ENCODE measurements at regions not wholly inside any gene's neighbourhood (a gene's known extent, or its start where the extent isn't known, plus 50 kb on each side); places are given as distances from the start of the nearest gene placed in this dataset.

DNA sequence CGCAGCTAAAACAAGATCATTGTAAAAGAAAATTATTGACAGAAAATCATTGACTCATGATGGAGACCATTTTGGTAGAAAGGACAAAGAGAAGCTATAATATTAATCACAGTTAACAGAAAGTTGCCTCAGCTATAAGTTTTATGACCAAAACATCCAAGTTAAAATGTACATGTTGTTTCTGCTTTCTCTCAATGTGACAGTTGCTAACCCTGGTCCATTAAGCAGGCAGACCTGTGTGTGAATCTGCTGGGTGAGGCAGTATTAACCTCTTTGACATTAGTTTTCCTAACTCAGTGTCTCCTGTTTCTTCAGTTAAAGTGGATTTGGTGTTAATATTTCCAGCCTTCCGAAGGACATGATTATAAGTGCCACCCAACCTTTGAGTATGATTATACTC is 94.8 kb upstream of the DCLK2 start:
- intact Hi-C loops (cut with DNase I): loop anchor here (5.0 kb wide), 1 partner anchor 884 kb away; no protein-coding TSS in a partner anchor
- DNase-seq: no peak

DNA sequence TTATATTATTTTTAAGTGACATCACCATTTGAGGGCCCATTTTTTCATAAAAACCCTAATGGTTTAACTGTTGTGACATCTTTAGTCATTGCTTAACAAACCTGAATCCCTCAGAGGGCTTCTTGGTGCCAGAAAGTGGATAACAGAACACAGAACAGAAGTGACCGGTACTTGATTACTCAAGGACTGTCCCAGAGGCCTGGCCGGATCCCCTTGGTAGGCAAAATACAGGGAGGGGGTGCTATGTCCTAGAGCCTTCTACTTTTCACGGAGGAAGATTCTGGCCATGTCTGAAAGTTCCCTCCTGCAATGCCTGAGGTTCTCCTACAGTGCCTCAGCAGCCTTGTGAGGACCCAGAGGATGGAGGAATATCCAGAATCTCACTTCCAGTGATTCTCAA is 94.3 kb upstream of the DCLK2 start:
- intact Hi-C loops (cut with DNase I): loop anchor here (5.0 kb wide), 1 partner anchor 883 kb away; no protein-coding TSS in a partner anchor
- DNase-seq: no peak

- no peak for DNase-seq
- intact Hi-C loops (cut with DNase I): no loop called here
Measured at GRCh38 chr4:149985981-149986380, 92.3 kb upstream of the DCLK2 start.

DNA sequence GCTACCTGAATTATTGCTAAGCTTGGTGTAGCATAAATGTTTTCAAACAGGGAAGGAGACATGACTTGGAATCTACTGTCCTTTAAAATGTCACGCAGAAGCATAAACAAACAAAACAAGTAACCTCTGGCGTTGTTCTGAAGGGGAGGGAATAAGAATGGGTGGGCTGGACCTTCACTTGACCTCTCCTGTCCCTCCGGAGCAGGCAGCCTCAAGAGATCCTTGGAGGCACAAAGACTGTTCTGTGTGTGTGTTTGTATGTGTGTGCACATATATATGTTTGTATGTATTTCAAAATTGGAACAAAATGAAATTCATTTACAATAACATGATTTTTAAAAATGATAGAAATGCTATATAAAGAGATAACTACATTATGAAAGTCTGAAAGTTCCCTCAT is 91.3 kb upstream of the DCLK2 start:
- intact Hi-C loops (cut with DNase I): no loop called here
- DNase-seq: no peak

GRCh38 chr4:149987330-149988086 is 90.7 kb upstream of the DCLK2 start:
- no peak for DNase-seq
- intact Hi-C loops (cut with DNase I): no loop called here

DNA sequence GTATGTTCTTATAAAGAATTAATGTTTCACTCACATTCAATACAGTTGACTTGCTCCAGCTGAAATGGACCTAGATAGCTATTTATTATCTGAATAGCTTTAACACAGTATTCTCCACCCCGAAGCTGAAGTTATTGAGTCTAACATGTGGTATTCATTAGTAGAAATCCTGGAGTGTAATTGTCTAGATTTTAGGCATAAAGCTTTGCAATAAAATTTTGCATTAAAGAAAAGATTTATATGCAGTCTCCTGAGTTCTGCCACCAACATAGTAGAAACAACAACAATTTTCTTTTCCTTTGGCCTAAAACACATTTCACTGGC is 90.2 kb upstream of the DCLK2 start:
- no peak for DNase-seq
- intact Hi-C loops (cut with DNase I): no loop called here

- no peak for DNase-seq
- intact Hi-C loops (cut with DNase I): no loop called here
Measured at GRCh38 chr4:149993030-149993429, 85.2 kb upstream of the DCLK2 start.

DNA sequence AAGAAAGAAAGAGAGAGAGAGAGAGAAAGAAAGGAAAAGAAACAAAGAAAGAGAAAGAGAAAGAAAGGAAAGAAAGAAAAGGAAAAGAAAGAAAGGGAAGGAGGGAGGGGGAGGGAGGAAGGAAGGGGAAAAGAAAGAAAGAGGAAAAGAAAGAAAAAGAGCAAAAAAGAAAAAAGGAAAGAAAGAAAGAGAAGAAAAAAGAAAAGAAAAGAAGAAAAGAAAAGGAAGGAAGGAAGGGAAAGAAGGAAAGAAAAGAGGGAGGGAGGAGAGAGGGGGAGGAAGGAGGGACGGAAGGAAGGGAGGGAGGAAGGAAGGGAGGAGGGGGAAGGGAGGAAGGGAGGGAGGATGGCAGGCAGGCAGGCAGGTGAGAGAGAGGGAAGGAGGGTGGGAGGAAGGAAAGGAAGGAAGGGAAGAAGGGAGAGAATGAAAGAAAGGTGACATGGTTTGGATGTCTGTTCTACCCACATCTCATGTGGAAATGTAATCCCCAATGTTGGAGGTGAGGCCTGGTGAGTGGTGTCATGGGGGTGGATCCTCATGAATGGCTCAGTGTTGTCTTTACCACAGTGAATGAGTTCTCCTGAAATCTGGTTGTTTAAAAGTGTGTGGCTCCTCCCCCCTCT is 83.0 kb upstream of the DCLK2 start:
- DNase-seq: no peak
- intact Hi-C loops (cut with DNase I): loop anchor here (5.0 kb wide), 1 partner anchor 872 kb away; no protein-coding TSS in a partner anchor

GRCh38 chr4:149997881-149998421 is 80.3 kb upstream of the DCLK2 start:
- DNase-seq: no peak
- intact Hi-C loops (cut with DNase I): loop anchor here (5.0 kb wide), 1 partner anchor 869 kb away; no protein-coding TSS in a partner anchor

DNA sequence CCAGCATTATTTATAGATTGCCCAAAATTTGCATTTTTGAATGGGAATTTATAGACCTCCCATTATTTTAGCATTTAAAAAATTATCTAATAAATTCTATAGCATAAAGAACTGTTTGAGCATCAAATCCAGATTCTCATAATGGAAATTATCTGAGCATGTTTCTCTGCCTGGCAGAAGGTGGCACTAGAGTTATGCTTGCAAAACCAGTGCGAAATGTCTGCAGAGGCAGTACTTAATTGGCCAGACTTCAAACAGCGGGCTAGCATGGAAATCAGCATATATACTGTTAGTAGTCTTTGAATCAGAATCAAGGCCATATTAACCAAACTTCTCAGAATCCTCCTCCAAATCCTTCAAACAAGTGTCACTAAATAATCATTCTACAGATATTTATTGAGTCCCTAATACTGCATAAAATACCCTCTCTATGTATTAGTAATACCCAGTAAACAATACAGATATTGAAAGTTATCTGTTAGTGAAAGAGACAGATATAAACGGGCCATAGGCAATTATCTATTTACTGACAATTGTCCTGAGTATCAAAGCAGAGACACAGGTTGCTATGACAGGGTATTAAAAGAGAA is 78.7 kb upstream of the DCLK2 start:
- intact Hi-C loops (cut with DNase I): loop anchor here (1.0 to 10.0 kb wide), 4 partner anchors 75 to 868 kb away; partner anchors contain the start of gene DCLK2
- peak in 6 of 10 donors; percentile 8 to 88 (median 24) for DNase-seq

DNA sequence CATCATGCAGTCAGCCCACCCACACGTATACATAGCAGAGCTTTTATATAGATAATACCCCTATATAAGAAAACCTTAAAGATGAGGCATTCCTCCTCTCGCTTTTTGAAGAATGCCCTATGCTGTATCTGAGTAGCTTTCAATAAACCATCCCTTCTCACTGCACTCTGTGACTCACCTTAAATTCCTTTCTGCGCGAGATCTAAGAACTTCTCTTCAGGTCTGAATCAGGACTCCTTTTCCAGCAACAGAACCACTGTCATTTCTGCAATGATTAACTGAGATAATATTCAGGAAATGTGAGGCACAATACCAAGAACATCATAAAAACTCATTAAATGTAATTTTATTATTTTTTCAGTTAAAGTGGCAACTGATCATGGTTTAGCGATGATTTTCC is 76.4 kb upstream of the DCLK2 start:
- intact Hi-C loops (cut with DNase I): loop anchor here (10.0 kb wide), 1 partner anchor 73 kb away; the partner anchor contains the start of gene DCLK2
- no peak for DNase-seq

- intact Hi-C loops (cut with DNase I): loop anchor here (10.0 kb wide), 1 partner anchor 72 kb away; the partner anchor contains the start of gene DCLK2
- DNase-seq: no peak
Measured at GRCh38 chr4:150002561-150002960, 75.7 kb upstream of the DCLK2 start.

DNA sequence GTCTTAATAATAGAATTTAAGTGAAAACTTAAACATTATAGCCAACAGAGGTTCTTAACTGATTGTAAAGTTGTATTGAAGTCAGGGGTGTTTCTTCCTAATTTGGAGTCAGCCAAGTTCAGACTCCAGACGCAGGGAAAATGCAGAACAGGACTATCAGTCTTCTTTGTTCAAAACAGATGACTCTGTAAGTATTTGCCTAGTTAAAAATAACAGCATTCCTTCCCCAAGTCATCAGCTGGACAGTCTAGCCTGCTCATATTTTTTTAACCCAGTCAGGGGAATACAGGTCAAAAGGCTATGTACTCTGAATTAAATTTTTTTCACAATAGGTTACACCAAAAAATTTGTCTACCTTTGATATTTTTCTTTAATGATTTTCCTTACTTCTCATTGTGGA is 73.8 kb upstream of the DCLK2 start:
- DNase-seq: no peak
- intact Hi-C loops (cut with DNase I): loop anchor here (10.0 kb wide), 1 partner anchor 70 kb away; the partner anchor contains the start of gene DCLK2

DNA sequence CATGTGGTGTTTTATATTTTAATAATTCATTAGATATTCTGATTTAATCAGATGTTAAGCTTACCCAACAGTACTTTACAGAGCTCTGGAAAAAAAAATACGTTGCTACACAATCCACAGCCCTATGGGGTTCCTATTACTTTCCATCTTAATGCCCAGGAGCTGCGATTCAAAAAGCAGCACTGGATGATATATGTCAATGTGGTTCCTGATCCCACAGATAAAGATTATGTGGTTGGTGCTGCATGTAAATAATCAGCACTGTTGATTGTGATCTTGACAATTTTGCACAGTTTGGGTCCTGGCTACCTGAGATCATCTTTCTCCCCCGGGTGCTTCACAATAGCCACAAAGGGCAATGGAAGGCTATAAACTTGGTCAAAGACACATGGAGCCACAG is 72.7 kb upstream of the DCLK2 start:
- intact Hi-C loops (cut with DNase I): loop anchor here (10.0 kb wide), 1 partner anchor 69 kb away; the partner anchor contains the start of gene DCLK2
- DNase-seq: no peak

GRCh38 chr4:150006197-150006596 is 72.0 kb upstream of the DCLK2 start:
- no peak for DNase-seq
- intact Hi-C loops (cut with DNase I): loop anchor here (10.0 kb wide), 1 partner anchor 69 kb away; the partner anchor contains the start of gene DCLK2

GRCh38 chr4:150007512-150007911 is 70.7 kb upstream of the DCLK2 start:
- intact Hi-C loops (cut with DNase I): loop anchor here (10.0 kb wide), 1 partner anchor 67 kb away; the partner anchor contains the start of gene DCLK2
- no peak for DNase-seq

GRCh38 chr4:150008546-150008945 is 69.7 kb upstream of the DCLK2 start:
- no peak for DNase-seq
- intact Hi-C loops (cut with DNase I): loop anchor here (10.0 kb wide), 1 partner anchor 66 kb away; the partner anchor contains the start of gene DCLK2

DNA sequence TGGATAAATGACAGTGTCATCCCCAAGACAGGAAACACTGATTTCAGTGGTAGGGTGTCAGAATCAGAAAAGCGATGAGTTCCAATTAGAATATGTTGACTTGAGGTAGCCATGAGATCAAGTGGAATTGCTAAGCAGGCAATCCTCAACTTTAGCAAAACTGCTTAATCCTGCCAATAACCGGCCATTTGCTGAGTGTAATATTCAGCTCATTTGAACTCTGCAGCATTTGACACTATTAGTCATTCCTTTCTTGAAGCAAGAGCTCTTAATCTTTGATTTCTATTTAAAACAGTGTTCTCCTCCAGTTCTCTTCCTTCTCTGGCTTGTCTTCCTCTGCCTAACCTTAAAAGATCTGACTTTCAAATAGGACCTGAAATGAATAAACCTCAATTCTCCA is 68.7 kb upstream of the DCLK2 start:
- intact Hi-C loops (cut with DNase I): loop anchor here (10.0 kb wide), 1 partner anchor 65 kb away; the partner anchor contains the start of gene DCLK2
- DNase-seq: no peak

DNA sequence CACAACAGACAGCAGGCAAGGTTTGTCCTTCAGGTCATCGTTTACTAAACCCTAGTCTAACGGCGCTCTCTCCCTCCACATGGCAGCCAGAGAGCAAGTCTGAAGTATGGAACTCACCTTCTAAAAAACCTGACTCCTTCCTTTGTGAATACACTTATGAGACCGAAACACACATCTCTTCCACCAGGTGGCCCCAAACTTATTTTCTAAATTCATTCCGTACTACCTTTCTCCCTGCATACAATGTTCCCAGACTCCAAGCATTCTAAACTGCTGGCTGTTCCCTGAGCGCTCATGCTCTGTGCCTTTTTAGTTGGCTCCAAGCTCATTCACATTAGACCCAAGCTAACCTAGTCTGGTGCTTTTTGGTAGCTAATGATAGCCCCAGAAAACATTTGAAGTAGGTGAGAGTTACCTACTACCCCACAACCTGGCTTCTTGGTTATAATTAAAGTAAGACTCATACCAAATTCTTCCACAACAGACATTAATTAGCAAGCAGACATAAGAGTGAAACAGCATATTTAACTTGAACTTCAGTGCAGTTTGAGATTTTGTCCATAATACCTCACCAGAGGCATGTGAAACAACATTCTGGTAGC is 67.6 kb upstream of the DCLK2 start:
- DNase-seq: peak in 3 of 10 donors; percentile 11 to 27 (median 25)
- intact Hi-C loops (cut with DNase I): no loop called here

DNA sequence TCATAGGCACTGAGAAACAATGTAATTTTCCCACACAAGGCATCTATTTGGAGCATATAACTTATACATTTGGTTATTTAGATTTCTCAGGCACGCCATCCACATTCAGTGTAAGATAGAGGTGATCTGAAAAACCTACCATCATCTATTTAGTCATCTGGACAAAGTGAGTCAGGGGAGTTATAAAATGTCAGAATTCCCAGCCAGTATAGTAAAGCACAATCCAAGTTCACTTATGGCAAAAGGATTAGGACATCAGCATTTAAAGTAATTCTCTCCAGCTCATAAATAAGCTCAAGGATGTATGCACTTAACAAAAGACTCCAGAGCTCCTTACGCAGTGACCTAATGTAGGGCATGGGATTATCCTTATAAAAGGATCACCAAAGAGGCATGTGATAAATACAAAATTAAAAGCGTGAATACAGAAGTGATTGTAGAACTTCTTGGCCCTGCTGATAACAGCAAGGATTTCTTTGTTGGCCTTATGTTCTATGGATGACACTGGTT is 65.3 kb upstream of the DCLK2 start:
- intact Hi-C loops (cut with DNase I): no loop called here
- no peak for DNase-seq

Data from posterior cingulate gyrus (tissue), 11 donors.